ENCODE measurements at regions not wholly inside any gene's neighbourhood (a gene's known extent, or its start where the extent isn't known, plus 50 kb on each side); places are given as distances from the start of the nearest gene placed in this dataset.
"Not testable (repeated sequence)": the region's sequence is repeated elsewhere in the genome, so short reads cannot be mapped to it uniquely, and the experiment has no call there.

DNA sequence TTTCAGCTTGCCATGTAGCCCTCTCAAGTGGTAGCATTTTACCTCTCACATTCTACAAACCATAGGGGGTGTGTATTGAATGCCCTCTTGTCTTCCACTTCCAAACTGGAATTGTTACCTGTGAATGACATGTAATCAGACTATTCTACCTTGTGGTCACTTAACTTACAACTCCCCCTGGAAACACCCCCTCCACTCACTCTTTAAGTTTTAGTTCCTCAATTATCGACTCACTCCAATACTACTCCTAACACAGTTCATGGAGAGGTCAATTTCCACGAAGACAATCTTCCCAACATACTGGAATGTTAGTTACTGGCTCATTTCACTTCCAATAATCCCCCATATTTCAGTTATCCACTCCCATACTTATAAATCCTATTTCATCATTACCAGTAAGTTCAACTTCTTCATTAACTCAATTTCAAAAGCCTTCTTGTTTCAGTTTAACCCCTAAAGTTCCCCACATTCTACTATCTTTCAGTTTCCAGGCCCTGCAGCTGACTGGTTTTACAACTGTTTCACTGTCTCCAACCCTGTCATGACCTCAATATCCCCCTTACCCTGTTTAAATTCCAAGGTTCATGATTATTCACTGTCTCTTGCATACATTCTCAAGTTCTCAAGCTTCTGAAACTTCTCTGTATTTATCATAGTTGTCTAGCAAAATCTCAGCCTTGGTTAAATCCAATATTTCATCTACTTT, 92.5 kb downstream of the C11orf87 start:
- Histone ChIP-seq H3K27me3 (ENCODE audit: control insufficient read depth, insufficient read depth, low read length) (no peaks in the 10 kb centered on the region), H3K9ac (ENCODE audit: low read depth, low read length) (no peak overlapping the region), H3K4me1 (ENCODE audit: control insufficient read depth, insufficient read depth, low read length) (no peaks in the 10 kb centered on the region), H3K4me3 (ENCODE audit: low read length) (no peak overlapping the region), H3K4me2 (ENCODE audit: low read length) (no peak overlapping the region), H3K9me3 (replicated peaks; ENCODE audit: low read length) (no peaks in the 10 kb centered on the region), H3K36me3 (ENCODE audit: insufficient read depth, low read length) (no peaks in the 10 kb centered on the region)

- H3K4me2 ChIP-seq (ENCODE audit: low read length): no peak overlapping the region
- H3K4me3 ChIP-seq (ENCODE audit: low read length): no peak overlapping the region
Observed at GRCh38 chr11:109519253-109519652, 97.3 kb downstream of the C11orf87 start.

DNA sequence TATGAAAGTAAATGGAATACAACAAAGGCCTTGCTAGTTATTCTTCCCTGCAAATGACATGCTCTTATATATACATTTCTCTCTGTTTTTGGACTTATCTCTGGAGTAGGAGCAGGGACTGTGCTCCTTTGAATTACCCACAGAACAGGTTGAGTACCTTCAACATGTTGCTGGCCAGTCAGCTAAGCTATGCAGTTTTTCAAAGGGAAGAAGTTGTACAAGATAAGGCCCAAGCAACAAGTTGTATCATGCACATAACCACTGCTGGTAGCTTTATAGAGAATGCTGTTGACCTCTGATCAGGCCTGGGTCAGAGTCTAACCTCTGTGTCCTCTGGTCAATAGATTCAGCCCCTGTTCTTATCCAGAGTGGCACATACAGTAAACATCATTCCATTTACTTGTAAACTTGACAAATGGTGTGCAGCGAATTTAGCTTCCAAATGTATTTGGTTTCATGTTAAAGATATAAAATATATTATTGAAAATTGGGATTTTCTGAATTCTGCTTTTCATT, 99.6 kb downstream of the C11orf87 start:
- Histone ChIP-seq H3K36me3 (ENCODE audit: insufficient read depth, low read length) (no peaks in the 10 kb centered on the region), H3K4me1 (ENCODE audit: control insufficient read depth, insufficient read depth, low read length) (no peaks in the 10 kb centered on the region), H3K9me3 (replicated peaks; ENCODE audit: low read length) (no peaks in the 10 kb centered on the region), H3K4me3 (ENCODE audit: low read length) (no peak overlapping the region), H3K9ac (ENCODE audit: low read depth, low read length) (no peak overlapping the region), H3K27me3 (ENCODE audit: control insufficient read depth, insufficient read depth, low read length) (no peaks in the 10 kb centered on the region), H3K4me2 (ENCODE audit: low read length) (no peak overlapping the region)

More at GRCh38 chr11:109519253-109519652, 97.3 kb downstream of the C11orf87 start:
- H3K36me3 ChIP-seq (ENCODE audit: insufficient read depth, low read length): no peaks in the 10 kb centered on the region
- no peaks in the 10 kb centered on the region for H3K27me3 ChIP-seq (ENCODE audit: control insufficient read depth, insufficient read depth, low read length)
- H3K9me3 ChIP-seq (replicated peaks; ENCODE audit: low read length): no peaks in the 10 kb centered on the region
- no peaks in the 10 kb centered on the region for H3K4me1 ChIP-seq (ENCODE audit: control insufficient read depth, insufficient read depth, low read length)
- no peak overlapping the region for H3K9ac ChIP-seq (ENCODE audit: low read depth, low read length)

GRCh38 chr11:109522116-109522755, 100.2 kb downstream of the C11orf87 start:
- Histone ChIP-seq H3K27me3 (ENCODE audit: control insufficient read depth, insufficient read depth, low read length) (no peaks in the 10 kb centered on the region), H3K4me2 (ENCODE audit: low read length) (no peak overlapping the region), H3K4me3 (ENCODE audit: low read length) (no peak overlapping the region), H3K9ac (ENCODE audit: low read depth, low read length) (no peak overlapping the region), H3K4me1 (ENCODE audit: control insufficient read depth, insufficient read depth, low read length) (no peaks in the 10 kb centered on the region), H3K9me3 (replicated peaks; ENCODE audit: low read length) (no peaks in the 10 kb centered on the region), H3K36me3 (ENCODE audit: insufficient read depth, low read length) (no peaks in the 10 kb centered on the region)

- H3K36me3 ChIP-seq (ENCODE audit: insufficient read depth, low read length); H3K4me1 ChIP-seq (ENCODE audit: control insufficient read depth, insufficient read depth, low read length); H3K27me3 ChIP-seq (ENCODE audit: control insufficient read depth, insufficient read depth, low read length); H3K4me2 ChIP-seq (ENCODE audit: low read length); H3K9ac ChIP-seq (ENCODE audit: low read depth, low read length); H3K4me3 ChIP-seq (ENCODE audit: low read length); H3K9me3 ChIP-seq (replicated peaks; ENCODE audit: low read length): not testable (repeated sequence)
Observed at GRCh38 chr11:109525636-109526035, 103.6 kb downstream of the C11orf87 start.

- Histone ChIP-seq H3K9ac (ENCODE audit: low read depth, low read length) (no peak overlapping the region), H3K36me3 (ENCODE audit: insufficient read depth, low read length) (no peaks in the 10 kb centered on the region), H3K4me2 (ENCODE audit: low read length) (no peak overlapping the region), H3K4me1 (ENCODE audit: control insufficient read depth, insufficient read depth, low read length) (no peaks in the 10 kb centered on the region), H3K4me3 (ENCODE audit: low read length) (no peak overlapping the region), H3K27me3 (ENCODE audit: control insufficient read depth, insufficient read depth, low read length) (no peaks in the 10 kb centered on the region), H3K9me3 (replicated peaks; ENCODE audit: low read length) (no peaks in the 10 kb centered on the region)
Observed at GRCh38 chr11:109526061-109526460, 104.1 kb downstream of the C11orf87 start.

DNA sequence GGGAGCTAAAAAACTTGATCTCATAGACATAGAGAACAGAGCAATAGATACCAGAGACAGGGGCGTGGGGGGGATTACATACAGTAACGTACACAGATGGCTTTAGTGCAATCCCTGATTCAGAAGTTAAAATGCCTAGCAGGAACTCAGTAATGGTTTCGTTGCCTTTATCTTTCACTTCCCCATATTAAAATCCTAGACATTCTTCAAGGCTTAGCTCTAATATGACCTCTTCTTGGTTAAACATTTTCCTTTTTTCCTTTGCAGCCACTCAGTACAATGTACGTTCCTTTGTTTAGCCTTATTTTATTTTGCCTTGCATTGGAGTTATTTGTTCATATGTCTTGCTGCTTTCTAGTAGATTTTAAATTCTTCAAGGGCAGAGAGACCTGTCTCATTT, 104.9 kb downstream of the C11orf87 start:
- Histone ChIP-seq H3K4me3 (ENCODE audit: low read length) (no peak overlapping the region), H3K27me3 (ENCODE audit: control insufficient read depth, insufficient read depth, low read length) (no peaks in the 10 kb centered on the region), H3K4me1 (ENCODE audit: control insufficient read depth, insufficient read depth, low read length) (no peaks in the 10 kb centered on the region), H3K36me3 (ENCODE audit: insufficient read depth, low read length) (no peaks in the 10 kb centered on the region), H3K4me2 (ENCODE audit: low read length) (no peak overlapping the region), H3K9ac (ENCODE audit: low read depth, low read length) (no peak overlapping the region), H3K9me3 (replicated peaks; ENCODE audit: low read length) (no peaks in the 10 kb centered on the region)

DNA sequence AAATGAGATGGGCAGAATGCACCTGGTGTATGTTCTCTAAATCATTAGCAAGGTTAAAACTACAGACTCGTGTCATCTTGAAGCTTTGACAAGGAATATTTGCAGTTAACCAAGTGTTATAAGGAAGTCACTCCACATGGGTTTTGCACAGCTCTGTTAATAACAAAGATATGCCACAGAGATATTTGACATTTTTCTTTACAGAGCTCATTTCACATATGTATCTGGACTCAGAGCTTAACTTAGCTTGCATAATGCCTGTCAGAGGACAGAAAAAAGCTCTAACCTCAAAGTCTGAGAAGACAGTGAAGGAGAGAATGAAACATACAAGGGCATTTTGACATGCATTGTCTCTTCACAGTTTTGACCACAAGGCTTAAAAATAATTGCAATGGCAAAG, 105.5 kb downstream of the C11orf87 start:
- H3K9ac ChIP-seq (ENCODE audit: low read depth, low read length): no peak overlapping the region
- no peaks in the 10 kb centered on the region for H3K27me3 ChIP-seq (ENCODE audit: control insufficient read depth, insufficient read depth, low read length)
- no peak overlapping the region for H3K4me2 ChIP-seq (ENCODE audit: low read length)
- no peaks in the 10 kb centered on the region for H3K4me1 ChIP-seq (ENCODE audit: control insufficient read depth, insufficient read depth, low read length)
- H3K36me3 ChIP-seq (ENCODE audit: insufficient read depth, low read length): no peaks in the 10 kb centered on the region
- H3K9me3 ChIP-seq (replicated peaks; ENCODE audit: low read length): no peaks in the 10 kb centered on the region
- H3K4me3 ChIP-seq (ENCODE audit: low read length): no peak overlapping the region

DNA sequence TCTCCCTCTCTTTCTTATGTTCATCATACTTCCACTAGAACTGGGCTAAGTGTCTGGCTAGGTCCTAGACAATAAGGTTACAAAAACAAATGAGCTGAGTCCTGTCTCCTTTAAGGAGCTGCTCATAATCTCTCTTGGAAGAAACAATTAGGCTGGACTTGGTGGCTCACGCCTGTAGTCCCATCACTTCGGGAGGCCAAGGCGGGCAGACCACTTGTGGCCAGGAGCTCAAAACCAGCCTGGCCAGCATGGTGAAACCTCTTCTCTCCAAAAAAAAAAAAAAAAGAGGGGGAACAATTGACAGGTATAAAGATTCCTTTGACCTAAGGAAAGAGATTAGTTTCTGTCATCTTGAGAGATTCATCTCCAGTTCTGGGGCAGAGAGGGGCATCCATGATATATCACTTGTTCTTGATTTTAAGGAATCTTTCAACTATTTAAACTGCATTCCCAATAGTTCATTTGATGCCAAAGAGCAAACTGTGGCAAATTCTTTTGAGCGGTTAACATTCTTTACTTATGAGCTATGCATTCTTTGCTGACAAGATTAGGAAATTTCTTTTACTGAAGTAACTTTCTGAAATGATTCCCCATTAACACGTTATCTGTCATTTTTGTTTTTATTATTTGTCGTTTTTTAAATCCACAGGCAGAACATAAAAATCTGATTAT, 125.5 kb downstream of the C11orf87 start:
- H3K4me2 ChIP-seq (ENCODE audit: low read length): peak overlapping the region; percentile 68
- H3K4me3 ChIP-seq (ENCODE audit: low read length): peak overlapping the region; percentile 3
- H3K27me3 ChIP-seq (ENCODE audit: control insufficient read depth, insufficient read depth, low read length): no peaks in the 10 kb centered on the region
- H3K36me3 ChIP-seq (ENCODE audit: insufficient read depth, low read length): no peaks in the 10 kb centered on the region
- H3K4me1 ChIP-seq (ENCODE audit: control insufficient read depth, insufficient read depth, low read length): peaks cover 20% of the 10 kb centered on the region
- H3K9ac ChIP-seq (ENCODE audit: low read depth, low read length): peak overlapping the region; percentile 75
- no peaks in the 10 kb centered on the region for H3K9me3 ChIP-seq (replicated peaks; ENCODE audit: low read length)

GRCh38 chr11:109552376-109552775, 130.4 kb downstream of the C11orf87 start:
- no peak overlapping the region for H3K4me3 ChIP-seq (ENCODE audit: low read length)
- H3K36me3 ChIP-seq (ENCODE audit: insufficient read depth, low read length): no peaks in the 10 kb centered on the region
- peaks cover 13% of the 10 kb centered on the region for H3K4me1 ChIP-seq (ENCODE audit: control insufficient read depth, insufficient read depth, low read length)
- no peaks in the 10 kb centered on the region for H3K9me3 ChIP-seq (replicated peaks; ENCODE audit: low read length)
- H3K4me2 ChIP-seq (ENCODE audit: low read length): no peak overlapping the region
- no peaks in the 10 kb centered on the region for H3K27me3 ChIP-seq (ENCODE audit: control insufficient read depth, insufficient read depth, low read length)
- H3K9ac ChIP-seq (ENCODE audit: low read depth, low read length): no peak overlapping the region

- Histone ChIP-seq H3K4me1 (ENCODE audit: control insufficient read depth, insufficient read depth, low read length) (peaks cover 4% of the 10 kb centered on the region), H3K27me3 (ENCODE audit: control insufficient read depth, insufficient read depth, low read length) (no peaks in the 10 kb centered on the region), H3K36me3 (ENCODE audit: insufficient read depth, low read length) (no peaks in the 10 kb centered on the region), H3K9ac (ENCODE audit: low read depth, low read length) (no peak overlapping the region), H3K9me3 (replicated peaks; ENCODE audit: low read length) (no peaks in the 10 kb centered on the region), H3K4me3 (ENCODE audit: low read length) (no peak overlapping the region), H3K4me2 (ENCODE audit: low read length) (no peak overlapping the region)
Observed at GRCh38 chr11:109553284-109553683, 131.3 kb downstream of the C11orf87 start.
